ENCODE measurements at regions not wholly inside any gene's neighbourhood (a gene's known extent, or its start where the extent isn't known, plus 50 kb on each side); places are given as distances from the start of the nearest gene placed in this dataset.

DNA sequence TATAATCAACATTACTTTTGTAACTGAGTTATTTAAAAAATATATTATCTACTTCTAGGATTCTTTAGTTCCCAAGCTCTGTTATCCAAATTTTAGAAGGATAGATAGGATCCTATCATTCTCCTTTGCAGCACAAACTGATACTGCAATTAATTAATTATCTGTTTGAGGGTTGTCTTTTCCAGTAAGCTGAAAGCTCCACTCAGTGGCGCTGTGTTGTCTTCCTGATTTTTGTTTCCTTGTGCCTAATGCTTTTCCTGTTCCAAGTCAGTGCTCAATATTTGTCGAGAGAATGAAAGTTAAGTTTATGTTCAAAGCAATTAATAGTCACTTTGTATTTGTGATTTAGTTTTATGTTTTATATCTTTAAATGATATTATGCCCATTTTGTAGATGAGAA lies 107.4 kb upstream of the ANK2 start:
- Histone ChIP-seq H3K4me3 (no peak overlapping the region), H3K9me3 (no peaks in the 10 kb centered on the region), H3K27ac (no peak overlapping the region), H3K27me3 (peaks cover 0 to 3% of the 10 kb centered on the region in 2 donors), H3K36me3 (no peaks in the 10 kb centered on the region), H3K4me1 (no peaks in the 10 kb centered on the region)
- intact Hi-C loops (cut with DNase I): no loop called here
- ATAC-seq (no peak), DNase-seq (no peak)
- TF ChIP-seq, protein P1, sequence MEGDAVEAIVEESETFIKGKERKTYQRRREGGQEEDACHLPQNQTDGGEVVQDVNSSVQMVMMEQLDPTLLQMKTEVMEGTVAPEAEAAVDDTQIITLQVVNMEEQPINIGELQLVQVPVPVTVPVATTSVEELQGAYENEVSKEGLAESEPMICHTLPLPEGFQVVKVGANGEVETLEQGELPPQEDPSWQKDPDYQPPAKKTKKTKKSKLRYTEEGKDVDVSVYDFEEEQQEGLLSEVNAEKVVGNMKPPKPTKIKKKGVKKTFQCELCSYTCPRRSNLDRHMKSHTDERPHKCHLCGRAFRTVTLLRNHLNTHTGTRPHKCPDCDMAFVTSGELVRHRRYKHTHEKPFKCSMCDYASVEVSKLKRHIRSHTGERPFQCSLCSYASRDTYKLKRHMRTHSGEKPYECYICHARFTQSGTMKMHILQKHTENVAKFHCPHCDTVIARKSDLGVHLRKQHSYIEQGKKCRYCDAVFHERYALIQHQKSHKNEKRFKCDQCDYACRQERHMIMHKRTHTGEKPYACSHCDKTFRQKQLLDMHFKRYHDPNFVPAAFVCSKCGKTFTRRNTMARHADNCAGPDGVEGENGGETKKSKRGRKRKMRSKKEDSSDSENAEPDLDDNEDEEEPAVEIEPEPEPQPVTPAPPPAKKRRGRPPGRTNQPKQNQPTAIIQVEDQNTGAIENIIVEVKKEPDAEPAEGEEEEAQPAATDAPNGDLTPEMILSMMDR (IDR thresholded peaks at IDR 0.05): no peak

DNA sequence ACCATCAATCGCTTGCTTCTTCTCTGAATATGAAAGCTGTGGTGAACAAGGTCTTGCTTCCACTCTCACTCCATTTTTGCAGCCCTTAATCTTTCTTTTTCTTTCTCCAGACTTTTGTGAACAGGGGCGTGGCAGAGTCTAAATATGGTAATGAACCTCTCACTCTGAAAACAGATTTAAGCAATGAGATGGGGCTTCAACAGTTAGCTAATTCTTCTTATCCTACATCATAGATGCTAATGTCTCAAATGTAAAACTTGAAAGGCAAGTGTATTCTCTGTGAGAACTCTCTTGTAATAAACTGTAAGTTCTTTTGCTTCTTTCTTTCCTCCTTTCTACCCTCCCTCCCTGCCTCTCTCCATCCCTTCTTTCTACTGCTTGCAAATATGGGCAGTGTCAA lies 106.5 kb upstream of the ANK2 start:
- Histone ChIP-seq H3K27me3 (peaks cover 0 to 3% of the 10 kb centered on the region in 2 donors), H3K27ac (no peak overlapping the region)
- intact Hi-C loops (cut with DNase I): no loop called here

DNA sequence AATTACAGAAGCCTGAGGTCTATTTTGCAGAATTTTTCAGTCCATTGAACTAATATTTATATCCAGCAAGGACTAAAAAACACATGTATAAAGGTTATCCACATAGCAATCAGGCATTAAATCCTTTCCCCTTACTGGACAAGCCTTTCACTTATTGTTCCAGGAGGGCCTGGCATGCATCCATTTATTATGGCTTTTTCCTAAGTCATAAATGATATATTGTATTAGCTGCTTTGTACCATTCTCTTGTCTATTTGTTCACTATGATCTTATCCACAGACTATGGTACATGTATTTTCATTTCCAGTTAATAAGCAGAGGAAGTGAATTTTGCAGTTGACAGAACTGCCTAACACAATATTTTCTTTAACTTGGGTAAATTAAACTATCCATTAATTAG lies 105.4 kb upstream of the ANK2 start:
- ATAC-seq: no peak
- intact Hi-C loops (cut with DNase I): no loop called here
- no peak for DNase-seq
- TF ChIP-seq, protein P1 (IDR thresholded peaks at IDR 0.05): no peak
- no peak overlapping the region for H3K4me3 ChIP-seq
- H3K27me3 ChIP-seq: peaks cover 0 to 3% of the 10 kb centered on the region in 2 donors
- no peaks in the 10 kb centered on the region for H3K4me1 ChIP-seq
- no peaks in the 10 kb centered on the region for H3K9me3 ChIP-seq
- H3K27ac ChIP-seq: no peak overlapping the region
- H3K36me3 ChIP-seq: no peaks in the 10 kb centered on the region

More for the DNA sequence above, 106.5 kb upstream of the ANK2 start:
- H3K4me1 ChIP-seq: no peaks in the 10 kb centered on the region
- H3K36me3 ChIP-seq: no peaks in the 10 kb centered on the region
- no peak overlapping the region for H3K4me3 ChIP-seq
- no peaks in the 10 kb centered on the region for H3K9me3 ChIP-seq
- TF ChIP-seq, protein P1 (IDR thresholded peaks at IDR 0.05): no peak
- DNase-seq: no peak
- no peak for ATAC-seq

DNA sequence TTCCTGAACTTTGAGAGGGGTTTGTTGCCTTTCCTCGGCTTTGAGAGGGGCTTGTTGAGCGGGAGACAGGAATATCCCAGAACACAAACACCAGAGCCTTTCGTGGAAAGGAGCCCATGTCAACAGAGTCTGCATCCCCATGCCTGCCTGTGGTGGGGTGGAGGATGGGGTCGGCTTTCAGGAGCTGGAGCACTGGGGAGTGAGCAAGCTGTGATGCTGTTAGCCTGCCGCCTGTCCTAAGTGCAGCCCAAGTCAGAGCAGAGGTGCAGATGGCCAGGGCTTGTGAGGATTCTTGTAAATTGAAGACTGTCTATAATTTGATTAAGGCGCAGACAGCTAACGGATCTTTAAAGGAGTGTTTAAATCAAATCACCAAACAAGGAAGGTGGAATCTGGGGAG lies 103.3 kb upstream of the ANK2 start:
- DNase-seq (no peak), ATAC-seq (no peak)
- Histone ChIP-seq H3K4me3 (no peak overlapping the region), H3K27ac (no peak overlapping the region), H3K9me3 (no peaks in the 10 kb centered on the region), H3K27me3 (peaks cover 0 to 3% of the 10 kb centered on the region in 2 donors), H3K4me1 (no peaks in the 10 kb centered on the region), H3K36me3 (no peaks in the 10 kb centered on the region)
- TF ChIP-seq, protein P1 (IDR thresholded peaks at IDR 0.05): no peak
- intact Hi-C loops (cut with DNase I): no loop called here

DNA sequence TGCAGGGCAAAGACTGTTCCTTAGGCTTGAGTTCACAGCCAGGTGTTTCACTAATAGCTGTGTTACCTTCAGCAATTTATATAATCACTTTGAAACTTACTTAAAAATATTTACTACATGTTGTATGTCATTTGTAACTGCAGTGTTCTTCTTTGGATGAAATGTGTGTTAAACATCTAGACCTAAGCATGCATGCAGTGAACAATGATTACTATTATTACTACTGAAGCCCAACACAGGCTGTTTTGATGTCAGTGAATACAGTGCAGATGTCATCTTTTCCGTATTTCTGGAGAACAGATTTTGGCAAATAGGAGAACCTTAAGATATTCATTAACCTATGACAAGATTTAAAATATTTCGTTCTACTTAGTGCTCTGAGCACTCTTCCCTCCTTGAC lies 101.8 kb upstream of the ANK2 start:
- no peak overlapping the region for H3K27ac ChIP-seq
- no peak for DNase-seq
- no peak for ATAC-seq
- H3K4me1 ChIP-seq: no peaks in the 10 kb centered on the region
- TF ChIP-seq, protein P1 (IDR thresholded peaks at IDR 0.05): no peak
- intact Hi-C loops (cut with DNase I): no loop called here
- H3K9me3 ChIP-seq: no peaks in the 10 kb centered on the region
- peaks cover 0 to 3% of the 10 kb centered on the region in 2 donors for H3K27me3 ChIP-seq
- H3K4me3 ChIP-seq: no peak overlapping the region
- H3K36me3 ChIP-seq: no peaks in the 10 kb centered on the region
